Jurkat, Clone E6-1 (cell line): ENCODE measurements at regions not wholly inside any gene's neighbourhood (a gene's known extent, or its start where the extent isn't known, plus 50 kb on each side); places are given as distances from the start of the nearest gene placed in this dataset.

ENCODE experiments used
- DNase-seq: peaks from one replicate; pipeline ENCODE4 v3.0.0-alpha.2; 2011; ENCODE audit warnings: low read depth, low spot score
- H3K4me3 ChIP-seq: 2 replicates; pipeline ENCODE4 v1.5.1; 2011; ENCODE audit warnings: mild to moderate bottlenecking, low read length, control low read depth, moderate library complexity

DNA sequence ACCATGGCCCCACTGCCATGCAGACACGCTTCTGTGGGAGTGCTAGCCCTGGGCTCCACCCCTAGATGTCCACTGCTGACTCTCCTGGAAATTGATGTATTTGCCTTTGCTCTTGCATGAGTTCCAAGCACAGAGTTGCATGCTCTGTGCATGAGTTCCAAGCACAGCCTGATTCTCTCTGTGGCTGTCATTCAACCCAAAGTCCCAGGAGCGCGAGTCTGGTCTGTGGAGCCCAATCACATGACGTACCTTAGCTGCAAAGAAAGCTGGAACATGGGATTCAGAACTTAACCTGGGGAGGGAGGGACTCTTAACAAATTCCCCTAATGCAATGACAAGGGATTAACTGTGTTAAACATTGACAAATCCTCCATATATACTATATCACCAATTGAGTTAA lies 114.3 kb upstream of the SLC24A3 start:
- H3K4me3 ChIP-seq, result no peak overlapping the region
- DNase-seq, result no peak

GRCh38 chr20:19098806-19099578 lies 113.5 kb upstream of the SLC24A3 start:
- DNase-seq, result no peak
- H3K4me3 ChIP-seq, result no peak overlapping the region

GRCh38 chr20:19099596-19100545 lies 112.6 kb upstream of the SLC24A3 start:
- no peak overlapping the region for H3K4me3 ChIP-seq

DNA sequence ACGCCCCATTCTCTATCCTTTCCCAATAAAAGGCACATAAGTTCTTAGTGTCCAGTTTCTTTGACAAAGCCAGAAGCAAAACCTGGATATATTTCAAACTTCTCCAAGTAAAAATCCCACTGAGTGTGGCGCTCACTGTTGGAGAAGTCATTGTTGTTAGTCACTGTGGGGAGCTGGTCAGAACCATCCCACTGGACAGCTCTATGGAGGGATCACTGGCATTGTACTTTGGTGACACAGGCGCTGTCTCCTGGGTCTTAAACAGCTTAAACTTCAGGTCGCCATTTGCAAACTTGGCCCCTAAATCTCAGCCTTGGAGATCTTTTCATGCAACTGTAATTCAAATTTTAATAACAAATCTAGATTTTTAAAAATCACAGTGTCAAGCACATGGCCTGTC lies 111.5 kb upstream of the SLC24A3 start:
- H3K4me3 ChIP-seq, result no peak overlapping the region
- no peak for DNase-seq

More at GRCh38 chr20:19099596-19100545, 112.6 kb upstream of the SLC24A3 start:
- no peak for DNase-seq

DNA sequence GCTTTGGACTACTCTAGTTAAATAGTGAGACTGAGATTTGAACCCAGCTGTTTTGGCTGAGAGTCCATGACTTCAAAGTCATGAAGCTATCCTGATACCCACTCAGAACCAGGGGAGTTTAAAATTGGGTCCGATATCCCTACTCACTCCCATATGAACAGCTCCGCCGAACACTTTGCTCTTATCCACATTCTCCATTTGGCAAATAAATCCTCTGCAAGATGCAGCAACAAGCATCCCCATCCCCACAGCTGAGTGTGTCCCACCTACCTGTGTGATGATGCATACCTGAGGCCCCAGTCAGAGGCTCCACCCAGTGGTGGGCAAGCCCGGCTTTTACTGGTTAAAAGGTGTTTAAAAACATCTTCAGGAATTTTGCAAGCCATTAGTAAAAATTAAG lies 108.3 kb upstream of the SLC24A3 start:
- no peak for DNase-seq
- no peak overlapping the region for H3K4me3 ChIP-seq

DNA sequence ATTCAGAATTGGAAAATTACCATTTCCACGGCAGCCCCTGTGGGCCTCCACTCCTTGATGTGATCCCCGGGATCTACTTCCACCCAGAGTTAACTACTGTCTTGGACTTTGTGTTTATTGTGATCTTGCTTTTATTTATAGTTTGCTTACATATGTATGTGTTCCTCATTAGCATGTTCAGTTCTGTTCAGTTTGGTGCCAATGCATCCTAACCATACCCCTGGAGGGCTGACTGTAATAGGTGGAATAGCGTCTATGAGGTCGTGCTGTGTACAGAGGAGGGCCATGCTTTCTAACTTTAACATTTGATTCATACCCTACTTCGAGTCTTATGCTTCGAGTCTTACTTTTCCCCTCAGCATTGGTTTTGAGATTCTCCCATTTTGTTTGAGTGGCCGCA lies 104.3 kb upstream of the SLC24A3 start:
- no peak for DNase-seq
- H3K4me3 ChIP-seq, result no peak overlapping the region

- DNase-seq, result no peak
- no peak overlapping the region for H3K4me3 ChIP-seq
Observed at GRCh38 chr20:19110285-19110684, 102.2 kb upstream of the SLC24A3 start.

GRCh38 chr20:19110881-19111460 lies 101.5 kb upstream of the SLC24A3 start:
- no peak for DNase-seq
- no peak overlapping the region for H3K4me3 ChIP-seq

DNA sequence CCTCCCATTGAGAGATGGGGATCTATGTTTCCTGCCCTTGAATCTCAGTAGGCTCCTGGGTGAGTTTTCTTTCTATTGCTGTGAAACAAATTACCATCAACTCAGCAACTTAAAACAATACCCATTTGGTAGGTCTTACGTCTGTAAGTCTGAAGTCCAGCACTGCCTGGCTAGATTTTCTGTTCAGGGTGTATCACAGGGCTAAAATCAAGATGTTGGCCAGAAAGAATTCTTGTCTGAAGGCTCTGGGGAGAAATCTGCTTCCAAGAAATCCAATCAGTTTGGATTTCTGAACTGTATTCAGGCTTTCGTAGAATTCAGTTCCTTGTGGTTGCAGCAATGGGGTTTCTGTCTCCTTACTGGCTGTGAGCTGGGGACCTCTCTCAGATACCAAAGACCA lies 99.6 kb upstream of the SLC24A3 start:
- H3K4me3 ChIP-seq, result no peak overlapping the region
- no peak for DNase-seq

- no peak for DNase-seq
- H3K4me3 ChIP-seq, result no peak overlapping the region
Observed at GRCh38 chr20:19113343-19113930, 99.0 kb upstream of the SLC24A3 start.

DNA sequence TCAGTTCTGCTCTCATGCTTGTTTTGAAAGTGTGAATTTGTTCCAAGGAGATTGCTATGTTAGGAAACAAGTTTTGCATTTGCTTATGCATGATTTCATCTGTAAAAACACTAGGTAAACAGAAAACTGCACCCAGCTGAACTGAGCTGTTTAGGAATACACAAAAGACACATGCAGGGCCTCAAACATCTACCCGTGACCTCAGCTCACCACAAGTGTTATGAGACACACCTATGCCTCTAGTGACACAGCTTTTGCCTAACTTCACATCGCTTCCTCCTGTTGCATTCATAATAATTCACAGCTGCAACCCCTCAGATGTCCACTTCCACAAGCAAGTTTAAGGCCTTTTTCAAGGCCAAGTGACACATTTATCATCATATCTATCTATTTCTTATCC lies 98.0 kb upstream of the SLC24A3 start:
- no peak for DNase-seq
- H3K4me3 ChIP-seq, result no peak overlapping the region

- DNase-seq, result no peak
- H3K4me3 ChIP-seq, result no peak overlapping the region
Observed at GRCh38 chr20:19115581-19115980, 96.9 kb upstream of the SLC24A3 start.

- H3K4me3 ChIP-seq, result no peak overlapping the region
- no peak for DNase-seq
Observed at GRCh38 chr20:19120011-19120410, 92.4 kb upstream of the SLC24A3 start.

DNA sequence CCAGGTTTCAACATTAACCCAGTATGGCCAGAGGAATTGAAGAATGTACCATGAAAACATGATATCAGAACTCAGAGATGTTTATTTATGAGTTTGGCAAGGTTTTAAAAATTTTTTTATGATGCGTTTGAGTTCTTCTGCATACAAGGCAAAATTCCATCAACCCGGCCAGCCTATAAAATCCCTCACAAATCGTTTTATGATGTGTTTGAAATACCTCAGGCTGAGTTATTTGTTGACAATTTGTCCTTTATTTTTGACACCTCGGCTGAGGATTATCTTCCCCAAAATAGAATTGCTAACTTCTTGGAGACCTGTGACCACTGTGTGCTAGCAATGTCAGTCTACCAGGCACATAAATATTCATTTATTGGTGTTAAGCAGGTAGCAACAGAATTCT lies 91.9 kb upstream of the SLC24A3 start:
- DNase-seq, result no peak
- no peak overlapping the region for H3K4me3 ChIP-seq

DNA sequence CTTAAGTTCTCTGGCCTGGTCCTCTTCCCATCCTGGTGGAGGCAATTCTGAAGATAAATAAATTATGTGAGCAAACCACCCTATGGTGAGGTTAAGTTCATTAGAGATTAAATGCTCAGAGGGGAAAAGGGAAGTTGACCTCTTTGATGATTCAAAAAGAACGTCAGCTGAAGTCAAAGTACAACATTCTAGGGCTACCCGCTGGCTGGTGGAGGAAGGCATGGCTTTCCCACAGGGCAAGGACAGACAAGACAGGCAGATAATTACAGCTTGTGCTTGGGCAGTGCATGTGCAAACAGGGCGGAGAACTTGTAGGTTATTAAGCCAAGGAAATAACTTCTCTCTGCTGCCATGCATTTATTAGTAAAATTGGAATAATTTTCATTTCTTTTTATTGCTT lies 91.0 kb upstream of the SLC24A3 start:
- H3K4me3 ChIP-seq, result no peak overlapping the region
- no peak for DNase-seq

GRCh38 chr20:19121916-19122315 lies 90.5 kb upstream of the SLC24A3 start:
- DNase-seq, result no peak
- H3K4me3 ChIP-seq, result no peak overlapping the region

DNA sequence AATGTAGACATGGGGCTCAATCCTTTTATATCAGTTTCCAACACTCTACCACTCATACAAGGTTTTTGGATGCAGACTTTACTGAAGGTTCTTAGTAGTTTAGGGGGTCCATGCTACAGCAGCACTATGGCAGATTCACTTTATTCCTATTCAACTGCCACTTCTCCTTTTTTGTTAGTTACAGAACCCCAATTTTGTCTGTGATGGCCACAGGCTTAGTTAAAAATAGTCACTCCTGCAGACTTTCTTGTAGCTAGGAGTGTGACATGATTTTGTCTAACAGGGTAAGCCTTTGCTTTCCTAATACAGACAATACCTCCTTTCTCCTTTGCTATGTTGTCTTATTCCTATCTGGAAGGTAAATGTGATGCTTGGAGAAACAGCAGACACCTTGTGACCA lies 90.0 kb upstream of the SLC24A3 start:
- H3K4me3 ChIP-seq, result no peak overlapping the region
- DNase-seq, result no peak

GRCh38 chr20:19125508-19125907 lies 86.9 kb upstream of the SLC24A3 start:
- H3K4me3 ChIP-seq, result no peak overlapping the region
- no peak for DNase-seq

DNA sequence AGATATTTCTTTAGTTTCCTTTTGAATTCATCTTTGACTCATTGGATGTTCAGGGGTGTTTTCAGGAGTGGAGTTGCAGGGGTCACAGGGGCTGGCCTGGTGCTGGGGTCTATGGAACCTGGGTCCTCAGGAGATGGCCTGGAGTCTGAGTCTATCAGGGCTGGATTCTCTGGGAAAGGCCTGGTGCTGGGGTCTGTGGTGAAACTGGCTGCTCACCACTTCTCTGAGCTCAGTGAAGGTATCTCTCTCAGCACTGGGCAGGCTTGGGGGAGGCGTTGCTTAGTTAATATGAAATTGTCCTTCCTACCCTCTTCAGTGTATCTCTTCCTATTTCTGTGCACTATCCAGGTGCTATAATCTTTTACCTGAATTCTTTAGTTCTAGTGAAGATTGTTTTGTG lies 83.1 kb upstream of the SLC24A3 start:
- DNase-seq, result no peak
- H3K4me3 ChIP-seq, result no peak overlapping the region
